Rectal smooth muscle tissue (tissue), 1 donor: ENCODE measurements at regions not wholly inside any gene's neighbourhood (a gene's known extent, or its start where the extent isn't known, plus 50 kb on each side); places are given as distances from the start of the nearest gene placed in this dataset.
"Not testable (repeated sequence)": the region's sequence is repeated elsewhere in the genome, so short reads cannot be mapped to it uniquely, and the experiment has no call there.

Source experiments
- H3K27ac ChIP-seq: one replicate; pipeline ENCODE4 v1.7.0; 2013; ENCODE audit warnings: low read depth, low read length, inconsistent platforms
- H3K27me3 ChIP-seq: one replicate; pipeline ENCODE4 v1.7.0; 2013; ENCODE audit warnings: low read length; ENCODE audit not compliant: control insufficient read depth, insufficient read depth
- H3K36me3 ChIP-seq: one replicate; pipeline ENCODE4 v1.7.0; 2013; ENCODE audit warnings: low read length; ENCODE audit not compliant: control insufficient read depth, insufficient read depth
- H3K4me1 ChIP-seq: one replicate; pipeline ENCODE4 v1.7.0; 2013; ENCODE audit warnings: low read length; ENCODE audit not compliant: control insufficient read depth, insufficient read depth
- H3K4me3 ChIP-seq: one replicate; pipeline ENCODE4 v1.7.0; 2013; ENCODE audit warnings: low read length
- H3K9ac ChIP-seq: one replicate; pipeline ENCODE4 v1.7.0; 2013; ENCODE audit warnings: low read length

- Histone ChIP-seq H3K4me3 (no peak overlapping the region), H3K9ac (no peak overlapping the region), H3K4me1 (no peaks in the 10 kb centered on the region), H3K27ac (no peak overlapping the region), H3K36me3 (no peaks in the 10 kb centered on the region), H3K27me3 (no peaks in the 10 kb centered on the region)
These were observed 202.3 kb upstream of the BRINP3 start for GRCh38 chr1:190679983-190680382.

- no peaks in the 10 kb centered on the region for H3K4me1 ChIP-seq
These were observed 208.0 kb upstream of the BRINP3 start for GRCh38 chr1:190685676-190686075.

GRCh38 chr1:190688096-190688495, 210.4 kb upstream of the BRINP3 start:
- no peak overlapping the region for H3K9ac ChIP-seq
- no peak overlapping the region for H3K27ac ChIP-seq
- H3K4me3 ChIP-seq = no peak overlapping the region
- no peaks in the 10 kb centered on the region for H3K4me1 ChIP-seq
- H3K27me3 ChIP-seq = no peaks in the 10 kb centered on the region
- H3K36me3 ChIP-seq = no peaks in the 10 kb centered on the region

More at GRCh38 chr1:190685676-190686075, 208.0 kb upstream of the BRINP3 start:
- H3K9ac ChIP-seq = no peak overlapping the region
- no peak overlapping the region for H3K4me3 ChIP-seq
- no peaks in the 10 kb centered on the region for H3K36me3 ChIP-seq
- no peaks in the 10 kb centered on the region for H3K27me3 ChIP-seq
- no peak overlapping the region for H3K27ac ChIP-seq

GRCh38 chr1:190698488-190698887, 220.8 kb upstream of the BRINP3 start:
- not testable (repeated sequence) for H3K4me3 ChIP-seq, H3K36me3 ChIP-seq, H3K27me3 ChIP-seq, H3K9ac ChIP-seq, H3K27ac ChIP-seq, H3K4me1 ChIP-seq

GRCh38 chr1:190699165-190699564, 221.5 kb upstream of the BRINP3 start:
- Histone ChIP-seq H3K4me1 (no peaks in the 10 kb centered on the region), H3K36me3 (no peaks in the 10 kb centered on the region), H3K27me3 (no peaks in the 10 kb centered on the region), H3K9ac (no peak overlapping the region), H3K27ac (no peak overlapping the region), H3K4me3 (no peak overlapping the region)

GRCh38 chr1:190708418-190709057, 230.9 kb upstream of the BRINP3 start:
- no peak overlapping the region for H3K9ac ChIP-seq
- H3K27me3 ChIP-seq = no peaks in the 10 kb centered on the region
- H3K36me3 ChIP-seq = no peaks in the 10 kb centered on the region
- H3K27ac ChIP-seq = no peak overlapping the region
- H3K4me1 ChIP-seq = no peaks in the 10 kb centered on the region
- no peak overlapping the region for H3K4me3 ChIP-seq

- Histone ChIP-seq H3K4me1 (no peaks in the 10 kb centered on the region), H3K9ac (no peak overlapping the region), H3K27ac (no peak overlapping the region), H3K36me3 (no peaks in the 10 kb centered on the region), H3K27me3 (no peaks in the 10 kb centered on the region), H3K4me3 (no peak overlapping the region)
These were observed 233.4 kb upstream of the BRINP3 start for GRCh38 chr1:190711069-190711468.

- Histone ChIP-seq H3K27ac (no peak overlapping the region), H3K27me3 (no peaks in the 10 kb centered on the region), H3K36me3 (no peaks in the 10 kb centered on the region), H3K4me1 (no peaks in the 10 kb centered on the region), H3K4me3 (no peak overlapping the region), H3K9ac (no peak overlapping the region)
These were observed 239.4 kb upstream of the BRINP3 start for GRCh38 chr1:190717055-190717454.

- H3K9ac ChIP-seq = no peak overlapping the region
- H3K27ac ChIP-seq = no peak overlapping the region
- H3K36me3 ChIP-seq = no peaks in the 10 kb centered on the region
- H3K4me3 ChIP-seq = no peak overlapping the region
- H3K4me1 ChIP-seq = no peaks in the 10 kb centered on the region
- H3K27me3 ChIP-seq = no peaks in the 10 kb centered on the region
These were observed 259.4 kb upstream of the BRINP3 start for GRCh38 chr1:190736971-190737590.

GRCh38 chr1:190738317-190738716, 260.7 kb upstream of the BRINP3 start:
- H3K36me3 ChIP-seq = no peaks in the 10 kb centered on the region
- no peak overlapping the region for H3K9ac ChIP-seq
- H3K27ac ChIP-seq = no peak overlapping the region
- H3K4me3 ChIP-seq = no peak overlapping the region
- no peaks in the 10 kb centered on the region for H3K4me1 ChIP-seq
- no peaks in the 10 kb centered on the region for H3K27me3 ChIP-seq

GRCh38 chr1:190739926-190740325, 262.3 kb upstream of the BRINP3 start:
- Histone ChIP-seq H3K36me3 (no peaks in the 10 kb centered on the region), H3K4me1 (no peaks in the 10 kb centered on the region), H3K4me3 (no peak overlapping the region), H3K27me3 (no peaks in the 10 kb centered on the region), H3K27ac (no peak overlapping the region), H3K9ac (no peak overlapping the region)

- Histone ChIP-seq H3K4me3 (no peak overlapping the region), H3K36me3 (no peaks in the 10 kb centered on the region), H3K9ac (no peak overlapping the region), H3K27me3 (no peaks in the 10 kb centered on the region), H3K4me1 (no peaks in the 10 kb centered on the region), H3K27ac (no peak overlapping the region)
These were observed 270.0 kb upstream of the BRINP3 start for GRCh38 chr1:190747704-190748103.

GRCh38 chr1:190752131-190752530, 274.5 kb upstream of the BRINP3 start:
- no peak overlapping the region for H3K4me3 ChIP-seq
- no peaks in the 10 kb centered on the region for H3K4me1 ChIP-seq
- no peak overlapping the region for H3K9ac ChIP-seq
- no peaks in the 10 kb centered on the region for H3K36me3 ChIP-seq
- no peak overlapping the region for H3K27ac ChIP-seq
- H3K27me3 ChIP-seq = no peaks in the 10 kb centered on the region
